NOMO-1 (cell line): ENCODE measurements at regions not wholly inside any gene's neighbourhood (a gene's known extent, or its start where the extent isn't known, plus 50 kb on each side); places are given as distances from the start of the nearest gene placed in this dataset.

Experiments used
- DNase-seq, 2 experiments: peaks; one replicate each; lab custom pipeline; 2025; ENCODE audit not compliant: unreplicated experiment in 2 of 2; lab: John Stamatoyannopoulos, UW

DNA sequence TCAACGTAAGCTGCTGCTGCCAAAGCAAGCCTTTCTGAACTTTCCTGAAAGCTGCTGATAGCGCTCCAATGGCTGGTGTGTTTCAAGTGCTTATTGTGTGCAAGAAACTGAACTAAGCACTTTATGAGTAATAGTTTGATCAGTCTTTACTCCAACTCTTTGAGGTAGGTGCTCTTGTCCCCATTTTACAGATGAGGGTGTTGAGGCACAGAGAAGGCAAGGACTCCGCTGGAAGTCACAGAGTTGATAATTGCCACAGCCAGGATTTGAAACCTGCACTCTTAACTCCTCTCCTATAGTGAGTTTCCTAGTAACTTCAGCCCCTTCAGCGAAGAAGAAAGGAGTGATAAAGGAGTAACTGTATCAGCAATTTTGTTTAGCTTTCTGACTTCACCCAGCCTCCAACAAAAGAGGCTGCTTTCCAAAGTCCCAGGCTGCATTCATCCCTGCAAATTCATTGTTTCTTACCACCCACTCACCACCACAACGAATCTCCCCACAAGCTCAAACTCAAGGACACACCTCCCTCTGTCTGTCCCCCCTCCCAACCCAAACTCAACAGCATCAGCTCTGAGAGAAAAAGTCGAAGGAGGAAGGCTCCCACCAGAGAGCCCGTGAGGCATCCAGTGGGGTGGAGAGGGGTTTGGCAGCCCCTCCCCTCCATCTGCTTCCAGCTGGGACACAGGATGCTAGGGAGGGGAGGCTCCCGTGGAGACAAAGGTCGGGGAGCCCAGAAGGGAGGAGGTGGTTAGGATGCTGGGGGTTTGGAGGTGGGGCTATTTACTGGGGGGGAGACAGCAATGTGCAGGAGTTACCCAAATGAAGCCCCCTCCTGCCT, 139.6 kb downstream of the NAV1 start:
- DNase-seq: no peak

DNA sequence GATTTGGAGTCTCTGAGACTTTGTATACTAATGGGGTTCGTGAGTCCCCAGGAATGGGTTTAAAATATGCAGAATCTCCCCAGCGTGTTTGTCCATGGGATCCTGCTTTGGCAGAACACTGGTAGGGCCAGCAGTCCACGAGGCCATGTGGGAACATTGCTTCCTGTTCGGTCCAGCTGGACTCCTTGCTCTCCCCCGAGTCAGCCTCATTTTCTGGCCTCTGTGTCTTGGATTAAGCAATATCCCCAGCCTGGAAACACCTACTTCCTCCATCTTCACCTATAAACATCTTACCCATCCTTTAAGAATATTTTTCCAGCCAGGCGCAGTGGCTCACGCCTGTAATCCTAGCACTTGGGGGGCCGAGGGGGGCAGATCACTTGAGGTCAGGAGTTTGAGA, 142.4 kb downstream of the NAV1 start:
- DNase-seq: no peak

DNA sequence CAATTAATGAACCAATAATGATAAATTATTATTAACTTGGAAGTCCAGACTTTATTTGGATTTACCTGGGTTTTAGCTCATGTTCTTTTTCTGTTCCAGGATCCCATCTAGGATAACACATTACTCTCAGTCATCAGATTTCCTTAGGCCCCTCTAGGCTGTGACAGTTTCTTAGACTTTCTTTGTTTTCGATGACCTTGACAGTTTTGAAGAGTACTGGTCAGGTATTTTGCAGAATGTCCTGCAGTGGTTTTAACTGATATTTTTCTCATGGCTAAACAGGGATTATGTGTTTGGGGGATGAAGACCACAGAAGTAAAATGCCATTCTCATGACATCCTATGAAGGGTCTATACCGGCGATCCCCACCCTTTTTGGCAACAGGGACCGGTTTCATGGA, 144.0 kb downstream of the NAV1 start:
- no peak for DNase-seq

DNA sequence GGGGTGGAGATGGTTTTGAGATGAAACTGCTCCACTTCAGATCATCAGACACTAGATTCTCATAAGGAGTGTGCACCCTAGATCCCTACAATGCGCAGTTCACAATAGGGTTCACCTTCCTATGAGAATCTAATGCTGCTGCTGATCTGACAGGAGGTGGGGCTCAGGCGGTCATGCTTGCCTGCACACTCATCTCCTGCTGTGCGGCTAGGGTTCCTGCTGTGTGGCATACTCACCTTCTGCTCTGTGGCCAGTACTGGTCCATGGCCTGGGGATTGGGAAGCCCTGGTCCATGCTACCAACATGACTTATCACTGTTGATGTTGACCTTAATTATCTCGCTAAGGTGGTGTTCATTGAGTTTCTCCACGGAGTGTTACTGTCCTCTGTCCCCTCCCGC, 144.5 kb downstream of the NAV1 start:
- DNase-seq: no peak

DNA sequence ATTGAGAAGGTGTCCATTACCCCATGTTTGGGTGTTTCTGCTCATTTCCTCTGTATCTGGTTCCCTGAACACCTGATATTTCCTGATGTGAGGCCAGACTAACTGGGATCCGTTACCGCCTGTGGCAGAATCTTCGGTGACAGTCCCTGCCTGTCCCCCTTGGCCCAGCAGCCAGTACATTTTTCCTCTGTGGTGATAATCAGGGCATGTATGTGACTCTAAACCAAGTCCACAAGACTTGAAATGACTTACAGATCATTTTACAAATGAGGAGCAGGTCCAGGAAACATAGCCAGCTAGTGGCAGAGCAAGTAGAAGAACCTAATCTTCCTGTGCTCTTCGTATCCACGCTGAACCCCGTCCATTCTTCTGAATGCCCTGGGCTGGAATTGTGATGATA, 143.5 kb upstream of the IPO9 start:
- DNase-seq: no peak

DNA sequence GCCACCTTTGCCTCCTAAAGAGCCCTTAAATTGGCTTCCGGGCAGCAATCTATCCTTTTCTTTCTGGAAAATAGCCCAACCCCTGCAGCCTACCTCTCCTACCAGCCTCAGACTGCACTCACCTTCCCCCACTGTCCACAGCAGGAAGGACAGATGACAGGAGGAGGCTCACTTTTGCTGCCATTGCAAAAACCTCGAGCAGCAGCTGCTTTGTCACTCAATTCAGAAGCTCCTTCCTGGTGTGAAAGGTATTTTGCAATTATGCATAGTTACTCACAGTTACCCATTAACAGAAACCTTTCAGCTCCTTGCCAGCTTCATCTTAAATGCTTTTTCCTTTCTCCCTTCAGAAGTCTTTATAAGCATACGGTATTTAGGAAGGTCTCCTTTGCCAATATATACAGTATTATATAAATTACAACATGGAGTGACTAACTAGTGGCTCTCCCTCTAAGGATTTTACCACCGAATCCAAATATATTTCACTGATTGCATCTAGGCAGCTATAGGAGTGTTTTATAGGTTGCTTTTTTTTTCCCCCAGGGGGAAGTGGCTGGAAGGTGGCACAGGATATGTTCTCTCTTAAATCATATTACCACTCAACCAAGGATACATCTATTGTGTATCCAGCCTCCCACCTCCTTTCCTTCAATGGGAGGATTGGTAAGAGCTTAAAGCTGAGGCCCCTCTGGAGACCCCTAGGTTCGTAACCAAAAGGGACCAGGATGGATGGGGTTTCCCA, 142.1 kb upstream of the IPO9 start:
- DNase-seq: peak; percentile 52 to 89

DNA sequence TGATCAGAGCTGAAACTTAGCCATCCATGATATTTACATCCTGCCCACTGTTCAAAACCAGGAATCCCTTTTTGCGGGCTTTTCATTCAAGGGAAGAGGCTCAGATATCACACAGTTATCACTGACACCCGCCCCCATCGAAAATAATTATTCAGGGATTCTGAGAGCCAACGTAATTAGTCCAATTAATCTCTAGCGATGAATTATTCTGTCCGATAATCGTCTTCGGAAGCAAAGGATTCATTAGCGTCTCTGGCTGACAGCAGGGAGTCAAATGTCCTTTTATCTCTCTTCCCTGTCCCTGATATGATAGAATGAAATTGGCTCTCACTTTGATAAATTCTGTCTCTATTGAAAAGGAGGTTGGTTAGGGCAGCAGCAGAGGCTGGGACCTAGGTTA, 140.4 kb upstream of the IPO9 start:
- no peak for DNase-seq

DNA sequence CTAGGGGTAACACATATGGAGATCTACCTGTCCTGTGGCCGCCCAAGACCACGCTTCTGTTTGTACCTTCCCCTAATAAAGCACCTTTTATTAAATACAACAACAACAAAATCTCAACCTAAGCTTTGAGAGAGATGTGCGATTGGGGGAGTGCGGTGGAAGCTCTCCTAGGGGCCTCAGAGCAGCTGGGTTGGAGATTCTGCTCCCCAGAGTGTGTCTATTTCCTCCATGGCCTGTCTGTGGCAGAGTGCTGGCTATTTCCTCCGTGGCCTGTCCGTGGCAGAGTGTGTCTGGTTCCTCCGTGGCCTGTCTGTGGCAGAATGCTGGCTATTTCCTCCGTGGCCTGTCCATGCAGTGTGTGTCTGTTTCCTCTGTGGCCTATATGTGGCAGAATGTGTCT, 139.3 kb upstream of the IPO9 start:
- no peak for DNase-seq

DNA sequence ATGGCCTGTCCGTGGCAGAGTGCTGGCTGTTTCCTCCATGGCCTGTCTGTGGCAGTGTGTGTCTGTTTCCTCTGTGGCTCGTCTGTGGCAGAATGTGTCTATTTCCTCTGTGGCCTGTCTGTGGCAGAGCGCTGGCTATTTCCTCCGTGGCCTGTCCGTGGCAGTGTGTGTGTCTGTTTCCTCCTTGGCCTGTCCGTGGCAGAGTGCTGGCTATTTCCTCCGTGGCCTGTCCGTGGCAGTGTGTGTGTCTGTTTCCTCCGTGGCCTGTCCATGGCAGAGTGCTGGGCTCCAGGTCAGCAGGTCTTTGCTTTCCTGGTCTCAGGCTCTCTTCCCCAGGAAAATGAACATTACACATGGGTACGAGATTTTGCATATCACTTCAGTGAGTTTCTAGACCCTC, 138.4 kb upstream of the IPO9 start:
- no peak for DNase-seq

DNA sequence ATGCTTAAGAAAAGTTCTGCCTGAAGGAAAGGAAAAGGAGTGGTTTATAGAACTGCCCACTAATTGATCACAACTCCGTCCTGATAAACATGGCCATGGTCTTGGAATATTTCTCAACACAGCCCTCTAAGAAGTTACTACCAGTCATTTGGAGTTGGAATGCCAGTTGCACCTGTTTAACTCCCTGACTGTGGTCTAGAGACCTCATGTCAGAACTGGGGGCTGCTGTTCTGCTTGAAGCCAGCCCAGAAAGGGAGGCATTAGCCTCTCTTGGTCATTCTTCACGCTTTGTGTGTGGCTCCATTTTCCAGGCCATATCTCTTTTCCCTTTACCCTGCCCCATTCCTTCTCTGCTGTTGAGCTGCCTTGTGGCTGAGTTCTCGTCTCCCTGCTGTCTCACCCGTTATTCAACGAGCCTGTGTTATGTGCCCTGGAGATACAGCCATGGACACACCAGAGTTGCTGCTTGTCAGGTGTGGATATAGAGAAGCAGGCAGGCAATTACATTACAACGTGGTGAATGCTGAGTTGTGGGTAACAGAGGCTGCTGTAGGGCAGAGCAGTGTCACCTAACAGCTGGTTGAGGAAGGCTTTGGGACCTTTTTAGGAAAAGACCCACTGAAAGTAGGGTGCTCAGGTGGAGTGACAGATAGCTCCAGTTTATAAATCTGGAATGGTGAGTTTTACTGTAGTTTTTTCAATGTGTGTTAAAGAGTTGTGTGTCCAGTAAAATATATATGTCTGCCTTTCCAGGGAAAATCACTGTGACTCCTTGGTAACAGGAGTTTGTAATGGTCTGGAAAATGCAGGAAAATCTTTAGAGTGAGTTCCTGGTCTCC, 137.0 kb upstream of the IPO9 start:
- no peak for DNase-seq

DNA sequence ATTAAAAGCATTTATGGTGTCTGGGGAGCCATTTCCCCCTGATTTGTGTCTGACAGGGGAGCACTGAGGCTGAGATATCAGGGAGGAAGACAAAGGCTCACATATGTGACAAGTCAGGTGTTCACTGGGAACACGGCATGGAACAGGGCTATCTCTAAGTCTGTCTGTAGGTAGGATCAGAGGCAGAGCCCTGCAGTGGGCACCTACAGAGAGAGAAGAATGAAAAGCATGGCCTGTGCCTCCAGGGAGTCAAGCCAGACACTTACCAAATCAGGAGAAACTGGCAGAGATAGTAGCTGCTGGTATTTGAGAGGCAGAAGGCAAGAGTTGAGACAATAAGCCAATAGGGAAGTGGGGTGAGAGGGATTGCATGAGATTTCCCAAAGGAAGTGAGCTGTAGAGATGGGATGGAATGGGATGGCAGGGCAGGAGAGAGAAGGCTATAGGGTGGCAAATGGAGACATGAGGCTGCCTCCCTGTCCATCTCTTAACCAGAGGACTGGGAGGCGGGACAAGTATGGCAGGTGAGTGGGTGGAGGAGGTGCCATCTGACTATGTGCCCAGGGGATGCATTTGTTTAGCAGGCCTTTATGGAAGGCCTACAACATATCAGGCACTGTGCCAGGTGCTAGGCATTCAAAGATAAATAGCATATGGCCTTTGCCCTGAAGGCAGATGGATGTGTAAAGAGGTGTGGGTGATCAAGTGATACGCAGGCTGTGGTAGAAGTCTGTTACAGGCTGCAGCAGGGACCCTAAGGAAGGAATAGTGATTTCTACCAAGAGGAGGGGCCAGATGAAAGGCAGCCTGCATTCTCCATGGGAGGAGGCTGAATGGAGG, 136.2 kb upstream of the IPO9 start:
- DNase-seq: no peak

DNA sequence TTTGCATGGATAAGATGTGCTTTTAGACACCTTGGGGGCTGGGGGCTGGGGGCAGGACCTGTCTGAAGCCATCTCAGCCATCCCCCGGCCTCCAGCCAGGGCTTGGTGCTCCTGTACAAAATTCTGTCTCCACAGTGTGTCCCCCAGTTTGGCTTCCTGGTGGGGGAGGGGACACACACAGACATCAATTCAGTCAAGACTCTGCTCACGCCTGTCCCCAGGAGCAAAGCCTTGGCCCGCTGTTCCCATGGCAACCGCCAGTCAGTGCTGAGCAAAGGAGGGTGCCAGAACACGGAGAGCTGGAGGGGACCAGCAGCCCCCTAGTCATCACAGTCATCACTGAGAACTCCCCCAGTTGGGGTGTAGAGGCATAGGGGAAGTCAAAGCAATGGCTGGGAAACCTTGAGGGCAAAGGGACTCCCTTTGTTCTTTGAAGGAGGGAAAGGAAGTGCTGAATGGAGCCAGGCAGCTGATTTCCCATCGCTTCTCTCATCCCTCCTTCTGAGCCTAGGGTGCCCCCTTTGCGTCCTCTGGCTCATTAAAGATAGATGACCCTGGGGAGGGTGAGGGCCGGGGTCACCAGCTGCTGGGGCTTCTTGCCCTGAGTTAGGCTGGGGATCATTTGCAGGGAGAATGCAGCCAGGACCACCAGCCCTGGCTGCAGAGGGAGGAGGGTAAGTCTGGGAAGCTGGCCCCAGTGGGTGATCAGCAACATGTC, 134.9 kb upstream of the IPO9 start:
- no peak for DNase-seq

DNA sequence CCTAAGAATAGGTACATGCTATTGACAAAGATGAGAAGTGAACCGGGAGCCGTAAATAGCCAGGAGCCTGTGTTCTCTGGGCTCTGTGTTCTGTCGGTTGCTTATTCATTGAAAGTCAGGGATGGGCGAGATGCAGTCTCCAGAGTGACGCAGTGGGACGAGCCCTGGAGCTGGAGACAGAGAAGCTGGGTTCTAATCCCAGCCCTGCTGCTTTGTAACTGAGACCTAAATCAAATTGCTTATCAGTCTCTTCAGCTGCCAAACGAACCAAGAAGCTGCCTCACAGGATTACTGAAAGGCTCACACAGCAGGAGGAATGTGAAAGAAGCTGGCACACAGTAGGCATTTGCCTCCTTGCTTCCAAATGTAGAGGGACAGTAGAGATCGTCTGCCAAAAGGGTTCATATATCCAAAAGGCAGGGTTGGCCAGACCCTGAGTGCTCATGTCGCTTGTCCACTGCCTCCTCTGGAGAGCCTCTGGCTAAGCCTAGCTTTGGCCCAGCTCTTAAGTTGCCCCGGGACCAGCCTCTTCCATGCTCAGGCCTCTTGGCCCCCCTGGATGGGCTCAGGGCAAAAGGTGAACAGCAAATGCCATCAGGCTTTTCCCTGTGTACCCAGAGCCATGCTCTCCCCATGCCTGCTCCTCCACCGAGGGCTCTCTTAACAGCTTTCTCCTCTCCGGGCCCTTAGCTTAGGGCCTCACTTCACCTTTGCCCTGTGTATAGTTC, 134.2 kb upstream of the IPO9 start:
- no peak for DNase-seq

DNA sequence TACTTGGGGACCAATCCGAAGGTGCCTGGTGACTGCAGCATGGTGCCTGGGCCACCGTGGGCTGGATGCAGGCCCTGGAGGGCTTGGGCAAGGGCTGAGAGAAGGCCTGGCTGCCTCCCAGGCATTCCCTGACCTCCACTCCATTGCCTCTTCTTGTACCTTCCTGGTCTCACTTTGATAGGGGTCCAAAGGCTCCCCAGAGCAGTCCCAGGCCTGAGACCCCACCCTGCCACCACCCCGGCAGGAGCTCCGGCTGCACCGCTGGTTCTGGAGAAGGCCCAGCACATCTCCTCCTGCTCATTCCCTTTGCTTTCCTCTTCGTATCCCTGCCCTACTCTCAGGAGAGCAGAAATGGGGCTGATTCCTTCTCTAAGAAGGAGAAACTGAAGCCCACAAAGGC, 133.3 kb upstream of the IPO9 start:
- no peak for DNase-seq

DNA sequence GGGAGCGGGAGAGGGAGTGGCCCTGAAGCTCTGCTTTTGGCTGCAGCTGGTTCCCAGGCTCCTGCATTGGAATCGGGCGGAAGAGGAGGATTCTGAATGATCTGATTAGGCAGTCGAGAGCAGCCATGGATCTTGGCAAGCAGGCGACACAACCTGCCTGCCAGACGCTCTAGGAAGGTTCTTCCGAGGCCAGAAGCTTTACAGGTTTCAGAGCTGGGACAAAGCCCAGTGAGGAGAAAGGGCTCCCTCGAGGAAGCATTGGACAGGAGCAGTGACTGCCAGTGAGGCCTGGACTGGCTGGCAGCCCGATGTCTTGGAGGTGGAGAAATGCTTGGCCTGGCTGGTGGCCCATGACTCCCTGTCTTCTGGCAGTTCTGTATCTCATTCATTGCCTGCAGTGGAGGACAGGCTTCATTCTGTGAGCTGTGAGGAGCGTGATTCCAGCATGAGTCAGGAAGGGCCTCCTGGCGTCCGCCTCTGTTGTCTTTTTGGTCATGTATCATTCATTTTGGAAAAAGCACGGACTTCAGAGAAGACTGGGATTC, 132.7 kb upstream of the IPO9 start:
- no peak for DNase-seq

DNA sequence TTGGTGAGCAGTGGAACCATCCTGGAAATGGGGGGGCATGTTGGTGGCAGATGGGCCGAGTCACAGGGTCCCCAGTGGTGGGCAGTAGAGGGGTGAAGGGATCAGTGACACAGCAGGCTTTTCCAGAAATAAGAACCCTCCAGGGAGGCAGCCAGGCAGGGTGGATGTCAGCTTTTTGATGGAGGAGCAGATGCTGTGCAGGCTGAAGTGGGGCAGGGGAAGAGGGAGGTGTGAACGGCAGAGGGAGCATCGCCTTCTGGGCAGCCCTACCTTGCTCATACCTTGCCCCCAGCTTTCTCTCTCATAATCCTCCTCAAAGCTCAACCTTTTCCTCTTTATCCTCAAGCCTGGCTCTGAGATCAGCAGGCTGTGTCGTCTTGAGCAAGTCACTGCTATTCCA, 131.8 kb upstream of the IPO9 start:
- DNase-seq: no peak

DNA sequence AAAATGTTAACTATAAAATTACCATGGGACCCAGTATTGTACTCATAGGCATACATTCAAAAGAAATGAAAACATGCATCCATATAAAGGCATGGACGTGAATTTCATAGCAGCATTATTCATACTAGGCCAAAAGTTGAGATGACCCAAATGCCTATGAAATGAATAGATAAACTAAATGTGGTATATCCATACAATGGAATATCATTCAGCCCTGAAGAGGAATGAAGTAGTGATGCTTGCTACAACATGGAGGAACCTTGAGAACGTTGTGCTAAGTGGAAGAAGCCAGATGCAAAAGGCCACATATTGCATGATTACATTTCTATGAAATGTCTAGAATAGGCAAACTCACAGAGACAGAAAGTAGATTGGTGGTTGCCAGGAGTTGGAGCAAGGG, 127.1 kb upstream of the IPO9 start:
- DNase-seq: no peak

DNA sequence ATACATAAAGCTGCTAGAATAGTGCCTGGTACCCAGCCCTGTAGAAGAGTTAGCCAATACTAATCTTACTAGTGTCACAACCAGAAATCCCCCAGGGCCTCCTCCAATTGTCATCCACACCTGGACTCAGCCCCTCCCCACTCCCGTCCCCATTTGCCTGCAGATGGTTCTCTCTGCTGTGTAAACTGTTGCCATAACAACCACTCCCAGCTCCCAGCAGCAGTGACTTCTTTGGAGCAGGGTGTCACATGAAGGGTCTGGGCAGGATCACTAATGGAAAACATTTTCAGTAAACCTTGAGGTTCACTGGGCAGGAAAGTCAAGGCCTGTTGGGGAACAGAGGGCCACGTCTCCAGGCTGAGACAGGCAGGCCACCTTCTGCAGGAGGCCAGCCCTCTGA, 126.0 kb upstream of the IPO9 start:
- DNase-seq: no peak
